Astrocyte (in vitro differentiated cells and primary cell): ENCODE measurements at regions not wholly inside any gene's neighbourhood (a gene's known extent, or its start where the extent isn't known, plus 50 kb on each side); places are given as distances from the start of the nearest gene placed in this dataset.

Experiments
- CTCF ChIP-seq: IDR thresholded peaks from 2 replicates; pipeline ENCODE4 v1.5.1; 2011; ENCODE audit warnings: low read depth, mild to moderate bottlenecking, inconsistent platforms, low read length, moderate library complexity; ENCODE audit not compliant: insufficient read depth
- EZH2 ChIP-seq: IDR thresholded peaks from 2 replicates; pipeline ENCODE4 v1.6.1; 2012; ENCODE audit warnings: mild to moderate bottlenecking, low read length, inconsistent platforms; ENCODE audit not compliant: insufficient read depth

- TF ChIP-seq CTCF = no peak
- TF ChIP-seq EZH2 = no peak
Observed at GRCh38 chr21:16789636-16790035, 723.2 kb upstream of the CXADR start.
